ENCODE measurements at regions not wholly inside any gene's neighbourhood (a gene's known extent, or its start where the extent isn't known, plus 50 kb on each side); places are given as distances from the start of the nearest gene placed in this dataset.
"Not testable (repeated sequence)": the region's sequence is repeated elsewhere in the genome, so short reads cannot be mapped to it uniquely, and the experiment has no call there.

DNA sequence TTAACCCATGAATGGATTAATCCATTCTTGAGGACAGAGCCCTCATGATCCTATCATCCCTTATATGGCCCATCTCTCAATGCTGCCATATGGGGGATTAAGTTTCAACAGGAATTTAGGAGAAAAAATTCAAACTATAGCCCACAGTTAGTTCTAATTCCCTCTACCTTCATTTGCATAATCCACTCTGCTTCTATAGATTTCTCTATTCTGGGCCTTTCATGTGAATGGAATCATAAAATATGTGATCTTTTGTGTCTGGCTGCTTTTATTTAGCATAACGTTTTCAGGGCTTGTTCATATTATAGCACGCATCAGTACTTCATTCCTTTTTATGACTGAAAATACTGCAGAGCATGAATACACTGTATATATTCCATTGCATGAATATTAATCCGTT, 55.4 kb downstream of the CTSL start:
- no peak for DNase-seq

DNA sequence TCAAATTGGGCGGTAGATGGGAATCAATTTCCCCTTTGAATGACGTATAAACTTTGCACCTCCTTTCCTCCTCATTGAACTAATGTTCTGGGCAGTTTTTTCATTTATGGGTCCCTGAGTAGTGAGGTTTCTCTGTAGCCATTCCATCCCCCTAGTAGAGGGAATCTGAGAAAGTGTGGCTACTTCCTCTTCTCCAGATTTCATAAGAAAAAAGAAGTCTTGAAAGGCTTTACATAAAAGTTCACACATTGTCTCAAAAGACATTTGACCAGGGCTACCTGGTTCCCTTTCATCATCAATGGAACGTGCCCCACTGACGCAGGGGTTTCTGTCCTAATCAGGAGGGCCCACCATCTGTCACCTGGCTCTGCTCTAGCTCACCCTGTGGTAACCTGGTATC, 57.3 kb downstream of the CTSL start:
- no peak for DNase-seq

DNA sequence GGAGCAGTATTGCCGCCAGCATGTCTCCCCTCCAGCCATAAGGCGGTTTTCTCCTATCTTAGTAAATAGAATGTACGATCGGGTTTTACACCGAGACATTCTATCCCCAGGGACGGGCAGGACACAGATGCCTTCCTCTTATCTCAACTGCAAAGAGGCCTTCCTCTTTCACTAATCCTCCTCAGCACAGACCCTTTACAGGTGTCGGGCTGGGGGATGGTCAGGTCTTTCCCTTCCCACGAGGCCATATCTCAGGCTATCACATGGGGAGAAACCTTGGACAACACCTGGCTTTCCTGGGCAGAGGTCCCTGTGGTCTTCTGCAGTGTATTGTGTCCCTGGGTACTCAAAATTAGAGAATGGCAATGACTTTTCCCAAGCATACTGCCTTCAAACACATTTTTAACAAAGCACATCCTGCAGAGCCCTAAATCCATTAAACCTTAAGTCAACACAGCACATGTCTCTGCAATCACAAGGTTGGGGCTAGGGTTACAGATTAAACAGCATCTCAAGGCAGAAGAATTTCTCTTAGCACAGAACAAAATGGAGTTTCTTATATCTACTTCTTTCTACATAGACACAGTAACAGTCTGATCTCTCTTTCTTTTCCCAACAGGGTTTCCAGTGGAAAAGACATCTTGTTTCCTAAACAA, 59.5 kb downstream of the CTSL start:
- not testable (repeated sequence) for DNase-seq

DNA sequence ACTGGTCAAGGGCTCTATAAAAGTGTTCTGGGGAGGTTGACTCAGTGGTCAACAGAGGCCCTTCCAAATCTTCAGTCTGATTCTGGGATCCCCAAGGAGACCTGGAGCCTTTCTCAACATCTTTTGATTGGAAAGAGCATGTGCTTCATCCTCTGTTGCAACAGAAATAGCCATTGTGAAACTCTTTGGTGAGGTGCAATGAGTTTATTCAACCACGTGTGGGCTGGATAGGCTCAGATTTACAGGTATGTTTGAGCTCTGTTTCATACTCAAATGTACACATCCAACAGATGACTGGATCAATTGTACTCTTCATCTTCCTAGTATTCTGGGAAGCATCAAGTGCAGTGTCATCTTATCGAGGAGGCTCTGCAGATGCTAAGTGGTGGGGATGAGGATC, 60.5 kb downstream of the CTSL start:
- DNase-seq = no peak

DNA sequence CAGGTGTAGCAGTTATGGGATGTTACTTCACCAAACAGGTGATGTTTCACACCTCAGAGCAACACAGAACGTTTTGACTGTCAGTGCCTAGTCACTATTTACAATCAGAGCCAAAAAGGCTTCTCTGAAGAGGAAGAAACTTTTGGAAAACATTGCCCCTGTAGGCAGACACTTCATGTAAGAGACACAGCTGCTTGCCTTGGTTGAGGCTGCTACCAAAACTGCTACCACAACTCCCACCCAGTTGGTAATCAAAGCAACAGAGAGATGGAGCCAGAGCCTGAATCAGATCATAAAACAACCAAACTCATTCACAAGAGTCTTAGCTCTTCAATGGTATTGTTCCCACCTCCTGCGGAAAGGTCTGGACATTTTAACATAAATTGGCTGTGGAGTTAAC, 61.0 kb downstream of the CTSL start:
- DNase-seq = no peak

DNA sequence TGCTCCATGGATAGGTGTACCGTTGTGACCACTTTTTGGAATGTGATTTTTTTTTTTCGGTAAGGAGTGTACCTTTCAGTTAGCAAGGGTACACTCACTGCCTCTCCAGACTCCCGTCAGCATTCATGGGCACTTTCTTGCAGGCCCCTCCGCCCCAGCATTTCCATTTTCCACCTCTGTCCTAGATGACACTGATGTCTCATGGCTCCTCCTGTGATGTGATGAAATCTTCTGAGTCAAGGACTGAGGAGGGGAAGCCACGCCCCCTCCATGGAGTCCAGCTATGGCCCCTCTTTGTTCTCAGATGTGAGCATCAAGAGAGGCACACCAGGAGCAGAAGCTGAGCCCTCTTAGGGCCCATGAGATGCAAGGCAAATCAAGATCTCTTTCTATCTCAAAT, 61.8 kb downstream of the CTSL start:
- no peak for DNase-seq

DNA sequence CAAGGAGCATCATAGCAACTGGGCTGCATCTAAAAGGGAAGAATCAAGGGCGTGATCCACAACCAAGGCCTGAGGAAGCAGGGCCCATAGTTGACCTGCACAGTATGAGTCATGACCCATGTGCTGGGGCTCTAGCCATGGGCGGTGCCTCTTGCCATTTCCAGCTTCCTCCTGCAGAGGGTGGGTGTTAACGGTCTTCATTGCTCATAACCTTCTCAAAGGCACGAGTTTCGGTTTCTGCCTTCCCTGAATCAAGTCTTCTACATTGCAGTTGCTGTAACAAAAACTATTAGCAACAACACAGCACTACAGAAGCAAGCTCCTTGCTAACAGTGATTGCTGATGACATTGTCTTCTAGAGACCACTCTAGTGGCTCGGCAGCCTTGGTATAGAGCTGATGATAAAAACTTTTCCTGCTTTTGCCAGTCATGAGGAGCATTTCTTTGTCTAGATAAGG, 66.9 kb downstream of the CTSL start:
- DNase-seq = peak; percentile 26

DNA sequence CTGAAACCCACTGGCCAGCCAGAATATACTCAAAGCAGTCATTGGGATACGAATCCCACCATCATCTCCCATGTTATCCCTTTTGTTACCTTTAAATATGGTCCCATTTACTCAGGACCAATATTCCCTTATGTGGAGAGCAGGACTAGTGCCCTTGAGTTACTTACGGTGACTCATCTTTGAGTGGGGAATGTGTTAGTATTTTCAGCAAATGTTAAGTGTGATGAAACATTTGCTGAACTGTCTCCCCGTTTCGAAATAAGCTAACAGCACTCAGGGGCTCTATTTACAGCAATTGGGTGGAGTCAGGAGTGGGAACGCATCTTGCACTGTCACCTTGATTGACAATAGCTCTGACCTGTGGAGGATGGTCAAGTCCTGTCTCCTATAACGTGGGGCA, 67.4 kb downstream of the CTSL start:
- DNase-seq = no peak

DNA sequence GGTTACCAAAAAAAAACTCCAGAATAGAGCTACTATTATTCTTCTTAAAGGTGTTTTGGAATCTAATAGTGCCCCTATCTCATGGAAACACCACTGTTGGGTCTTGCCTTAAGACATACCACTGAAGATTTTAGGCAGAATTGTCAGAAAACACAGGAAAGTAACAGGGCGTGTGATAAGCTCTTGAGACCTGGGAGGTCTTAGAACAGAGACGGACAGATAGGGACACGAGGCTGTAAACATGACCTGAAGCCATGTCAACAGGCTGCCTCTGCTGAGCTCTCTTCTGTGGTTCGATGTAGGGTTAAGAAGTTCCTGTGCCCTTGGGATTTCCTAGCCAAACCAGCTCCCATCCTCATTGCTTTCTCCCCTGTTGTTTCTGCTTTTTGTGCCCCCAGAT, 69.3 kb downstream of the CTSL start:
- no peak for DNase-seq

DNA sequence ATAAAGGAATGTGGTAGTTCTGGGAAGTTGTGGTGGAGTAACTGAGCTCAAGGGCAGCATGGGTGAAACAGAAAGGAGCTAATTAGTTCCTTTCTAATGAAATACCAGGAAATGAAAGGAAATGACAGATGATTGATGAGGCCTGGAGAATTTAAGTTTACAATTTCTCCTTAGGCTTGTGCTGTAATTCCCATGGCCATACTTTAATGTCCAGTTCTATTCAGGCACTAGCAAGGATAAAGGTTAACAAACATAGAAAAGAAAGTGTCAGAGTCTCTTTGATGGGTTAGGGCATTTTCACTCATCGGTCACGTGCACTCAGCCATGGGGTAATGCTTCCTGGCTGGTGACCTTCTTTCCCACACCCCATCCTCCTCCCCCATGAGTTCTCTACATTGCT, 70.3 kb downstream of the CTSL start:
- no peak for DNase-seq

DNA sequence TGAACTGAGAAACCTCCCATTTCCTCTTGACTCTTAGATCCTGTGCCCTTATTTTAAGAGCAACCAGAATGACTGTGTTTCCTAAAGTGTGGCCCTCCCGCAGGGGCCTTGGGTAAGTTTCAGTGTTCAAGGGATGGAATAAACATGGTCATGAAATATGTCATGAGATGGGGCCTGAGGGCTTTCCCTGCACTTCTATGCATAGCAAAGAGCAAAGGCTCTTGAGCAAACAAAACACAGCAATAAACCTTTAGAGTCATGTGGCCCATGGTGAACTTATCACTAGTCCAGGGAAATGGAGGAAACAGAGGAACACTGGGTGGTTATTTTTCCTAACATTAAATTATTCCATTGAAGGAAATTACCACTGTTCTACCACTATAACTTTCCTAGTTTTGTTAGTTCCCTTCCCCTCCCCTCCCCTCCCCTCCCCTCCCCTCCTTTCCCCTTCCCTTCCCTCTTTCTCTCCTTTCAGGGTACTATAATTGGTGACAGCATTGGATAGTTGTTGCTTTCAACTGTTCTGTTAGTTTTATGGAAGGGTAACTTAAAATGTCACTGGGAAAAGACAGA, 72.4 kb downstream of the CTSL start:
- DNase-seq = no peak

DNA sequence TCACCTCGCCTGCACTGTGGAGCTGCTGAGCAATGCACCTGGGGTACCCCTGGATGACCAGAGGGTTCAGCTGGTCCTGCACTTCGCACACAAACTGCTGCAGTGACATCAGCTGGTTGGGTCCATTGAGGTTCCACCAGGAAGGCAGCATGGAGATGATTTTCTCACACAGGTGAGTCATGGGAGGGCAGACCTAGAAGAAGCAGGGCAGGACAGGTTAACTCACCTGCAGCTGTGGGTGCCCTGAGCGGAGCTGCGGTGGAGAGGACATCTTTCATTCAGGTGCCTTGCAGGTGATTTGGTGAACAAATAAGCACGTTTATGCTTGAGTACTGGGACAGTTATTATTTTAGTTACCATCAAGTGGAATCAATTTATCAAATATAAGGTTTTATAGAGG, 73.6 kb downstream of the CTSL start:
- no peak for DNase-seq

DNA sequence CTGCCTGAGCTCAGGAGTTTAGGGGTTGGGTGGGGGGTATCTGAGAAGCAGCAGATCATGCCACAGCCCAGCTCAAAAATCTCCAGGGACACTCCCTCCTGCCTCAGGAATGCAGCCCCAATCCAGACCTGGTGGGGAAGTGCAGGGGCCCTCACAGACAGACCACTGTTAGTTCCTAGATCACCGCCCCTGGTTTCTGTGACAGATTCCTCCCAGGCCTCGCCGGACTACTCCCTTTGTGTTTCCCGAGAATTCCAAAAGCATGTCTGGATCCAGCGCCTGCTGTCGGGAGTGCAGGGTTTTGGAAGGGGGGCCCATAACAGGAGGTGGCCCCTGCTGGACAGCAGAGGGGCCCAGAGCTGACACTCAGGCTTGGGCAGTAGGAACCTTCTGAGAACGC, 74.5 kb downstream of the CTSL start:
- no peak for DNase-seq

DNA sequence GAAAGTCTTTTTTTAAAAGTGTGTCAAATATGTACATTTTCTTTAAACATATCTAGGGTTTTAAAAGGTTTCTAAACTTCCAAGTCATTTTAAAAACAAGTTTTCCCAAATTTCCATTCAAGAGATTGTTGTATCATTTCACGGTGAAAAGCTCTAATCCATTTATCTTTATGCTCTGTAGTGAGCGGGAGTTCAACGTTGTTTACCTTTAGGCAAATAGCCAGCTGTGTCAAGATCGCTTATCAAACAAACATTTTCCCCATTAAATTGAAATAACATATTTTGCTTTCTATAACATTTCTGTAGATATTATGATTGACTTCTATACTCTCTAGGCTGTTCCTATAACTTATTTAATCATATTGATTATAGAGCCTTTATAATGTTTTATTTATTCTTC, 75.1 kb downstream of the CTSL start:
- no peak for DNase-seq

DNA sequence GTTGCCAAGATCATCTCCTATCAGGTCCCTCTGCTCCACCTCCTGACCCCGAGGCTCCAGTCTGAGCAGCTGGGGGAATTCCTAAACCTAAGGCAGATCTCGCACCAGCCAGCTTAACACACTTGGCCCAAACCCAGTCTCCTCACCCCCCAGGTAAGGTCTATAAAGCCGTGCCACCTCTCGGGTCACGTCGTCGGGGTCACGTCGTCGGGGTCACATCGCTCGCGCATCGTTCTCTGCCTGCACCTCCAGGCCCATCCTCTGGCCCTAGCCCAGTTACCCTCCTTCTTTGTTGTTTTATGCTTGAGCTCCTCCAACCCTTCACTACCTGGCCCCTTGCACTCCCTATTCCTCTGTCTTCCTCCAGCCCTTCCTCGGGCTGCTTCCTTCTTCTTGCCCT, 77.2 kb downstream of the CTSL start:
- DNase-seq = no peak

DNA sequence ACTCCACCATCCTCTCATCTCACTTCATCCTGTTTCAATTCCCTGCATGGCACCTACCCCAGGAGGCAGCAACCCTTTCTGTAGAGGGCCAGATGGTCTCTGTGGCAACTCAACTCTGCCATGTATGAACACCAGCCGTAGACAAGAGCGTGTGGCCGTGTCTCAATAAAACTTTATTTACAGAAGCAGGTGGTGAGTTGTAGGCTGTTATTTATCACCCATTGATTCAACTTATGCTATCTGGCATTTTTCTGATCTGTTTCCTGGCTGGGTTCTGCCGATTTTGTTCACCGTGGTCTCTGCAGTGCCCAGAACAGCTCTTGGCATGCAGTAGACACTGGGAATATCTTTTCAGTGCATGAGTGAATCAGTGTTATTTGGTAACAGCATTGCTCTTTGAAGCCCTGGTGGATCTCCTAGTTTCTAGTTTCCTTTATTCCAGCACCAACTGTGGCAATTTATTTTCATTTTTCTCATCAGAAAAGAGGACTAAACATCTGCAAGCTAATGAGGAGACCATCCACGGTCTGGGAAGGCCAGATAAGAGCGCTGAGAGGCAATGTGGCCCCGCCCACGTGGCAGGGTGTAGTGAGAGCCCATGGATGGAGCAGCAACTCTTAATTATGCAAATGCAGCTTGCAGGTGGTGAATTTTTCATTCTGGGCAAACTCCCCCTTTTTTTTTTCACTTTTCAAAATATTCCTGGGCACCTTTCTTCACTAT, 77.9 kb downstream of the CTSL start:
- no peak for DNase-seq

DNA sequence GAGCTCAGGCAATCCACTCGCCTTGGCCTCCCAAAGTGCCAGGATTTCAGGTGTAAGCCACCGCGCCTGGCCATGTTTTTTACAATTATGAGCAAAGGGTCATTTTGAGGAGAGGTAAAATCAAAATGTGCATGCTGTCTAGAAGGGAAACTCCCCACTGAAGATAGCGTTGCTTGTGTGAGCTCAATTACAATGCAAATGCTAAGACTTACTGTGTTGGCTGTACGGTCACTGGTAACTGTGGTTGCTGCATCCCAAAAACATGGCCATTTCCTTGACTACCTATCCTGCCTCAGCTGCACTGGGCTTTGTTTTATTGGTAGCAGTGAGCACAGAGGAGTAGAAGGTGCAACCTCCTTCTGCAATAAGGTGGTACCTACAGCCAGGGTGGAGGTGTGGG, 77.4 kb upstream of the SPATA31E1 start:
- no peak for DNase-seq

DNA sequence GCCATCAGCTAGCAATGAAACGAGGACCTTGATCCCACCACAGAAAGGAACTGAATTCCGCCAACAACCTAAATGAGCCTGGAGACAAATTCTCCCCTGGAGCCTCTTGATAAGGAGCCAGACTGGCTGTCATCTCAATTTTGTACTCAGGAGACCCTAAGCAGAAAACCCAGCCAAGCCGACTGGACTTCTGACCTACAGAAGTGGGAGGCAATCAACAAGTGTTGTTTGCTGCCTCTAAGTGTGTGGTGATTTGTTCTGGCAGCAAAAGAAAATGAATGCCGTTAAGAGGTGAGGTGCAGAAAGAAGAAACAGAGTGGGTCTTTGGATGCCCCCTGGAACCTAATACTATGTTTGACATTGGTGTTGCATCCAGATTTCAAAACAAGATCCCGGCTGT, 72.7 kb upstream of the SPATA31E1 start:
- DNase-seq = no peak

DNA sequence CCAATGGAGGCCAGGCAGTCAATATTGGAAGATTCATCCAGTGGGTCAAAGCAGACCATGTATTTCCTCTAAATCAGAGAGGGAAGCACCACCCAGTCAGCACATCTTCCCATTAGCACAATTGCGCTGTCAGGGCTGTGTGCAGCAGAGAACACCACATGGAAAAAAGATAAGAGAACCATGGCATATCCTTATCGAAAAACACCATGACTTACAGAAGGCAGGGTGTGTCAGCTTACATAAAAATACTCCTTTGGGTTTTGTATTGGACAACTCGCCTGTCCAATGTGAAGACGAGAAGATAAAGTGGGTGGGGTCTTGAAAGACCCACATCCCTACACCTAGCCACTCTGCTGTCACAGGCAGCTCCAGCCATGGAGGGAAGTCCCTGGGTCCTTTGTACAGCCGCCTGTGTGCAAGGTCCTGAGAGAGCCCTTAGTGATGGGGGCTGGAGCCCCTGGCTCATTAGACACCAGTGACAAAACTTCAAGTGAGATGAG, 71.9 kb upstream of the SPATA31E1 start:
- DNase-seq = no peak

DNA sequence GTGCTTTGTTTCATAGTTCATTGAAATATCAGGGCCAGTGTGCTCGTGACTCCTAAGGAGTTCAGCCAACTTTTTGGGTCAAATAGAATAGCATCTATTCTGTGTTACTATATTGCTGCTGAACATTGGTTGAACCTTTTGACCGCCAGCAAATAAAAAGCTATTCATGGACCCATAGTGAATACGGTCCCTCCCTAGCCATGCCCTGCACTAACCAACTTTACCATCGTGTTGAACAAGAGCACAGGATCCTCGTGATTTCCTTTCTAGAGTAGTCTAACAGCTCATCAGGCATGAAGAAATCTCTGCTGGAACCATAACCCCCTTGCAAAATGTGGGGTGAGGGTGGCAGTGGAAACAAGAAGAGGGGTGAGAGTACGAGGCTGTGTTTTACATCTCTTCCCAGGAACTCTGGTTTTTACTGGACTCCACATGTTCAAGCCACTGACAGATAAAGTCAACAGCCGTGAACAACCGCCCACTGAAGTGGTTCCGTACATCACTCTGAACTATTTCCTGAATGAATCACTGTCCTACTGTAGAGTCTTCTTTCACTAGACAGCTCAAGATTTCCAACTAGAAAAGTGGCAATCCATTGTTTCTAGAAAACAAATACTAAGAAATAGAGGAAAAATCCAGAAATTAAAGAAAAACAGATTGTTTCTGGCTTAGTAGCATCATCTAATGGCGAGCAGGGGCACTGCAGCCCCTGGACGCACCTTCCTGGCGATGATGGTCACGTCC, 70.1 kb upstream of the SPATA31E1 start:
- DNase-seq = peak; percentile 36

DNA sequence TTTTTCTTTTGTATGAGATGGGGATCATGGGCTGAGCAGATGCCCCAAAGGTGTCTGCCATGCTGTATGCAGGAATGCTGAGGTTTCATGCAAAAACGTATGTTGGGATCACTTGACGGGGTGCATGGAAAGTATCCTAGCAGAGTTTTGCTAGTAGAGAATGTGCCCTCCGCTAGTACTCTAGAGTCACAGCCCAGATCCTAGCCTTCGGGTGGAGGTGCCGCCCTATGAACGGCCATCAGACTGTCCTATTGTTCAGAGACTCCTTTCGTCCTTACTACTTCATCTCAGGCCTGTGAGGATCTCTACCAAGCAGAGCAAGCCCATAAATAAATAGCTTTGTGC, 69.6 kb upstream of the SPATA31E1 start:
- DNase-seq = no peak

DNA sequence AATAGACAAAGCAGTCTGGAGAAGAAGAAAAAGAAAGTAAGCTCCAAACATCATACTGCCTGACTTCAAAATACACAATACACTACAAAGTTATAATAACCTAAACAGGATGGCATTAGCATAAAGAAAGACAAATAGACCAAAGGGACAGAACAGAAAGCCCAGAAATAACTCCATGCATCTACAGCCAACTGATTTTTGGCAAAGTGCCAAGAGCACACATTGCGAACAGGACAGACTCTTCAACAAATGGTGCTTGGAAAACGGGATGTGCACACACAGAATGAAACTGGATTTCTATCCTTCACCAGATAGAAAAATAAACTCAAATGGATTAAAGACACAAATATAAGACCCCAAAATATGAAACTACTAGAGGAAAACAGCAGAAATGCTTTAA, 66.6 kb upstream of the SPATA31E1 start:
- no peak for DNase-seq

DNA sequence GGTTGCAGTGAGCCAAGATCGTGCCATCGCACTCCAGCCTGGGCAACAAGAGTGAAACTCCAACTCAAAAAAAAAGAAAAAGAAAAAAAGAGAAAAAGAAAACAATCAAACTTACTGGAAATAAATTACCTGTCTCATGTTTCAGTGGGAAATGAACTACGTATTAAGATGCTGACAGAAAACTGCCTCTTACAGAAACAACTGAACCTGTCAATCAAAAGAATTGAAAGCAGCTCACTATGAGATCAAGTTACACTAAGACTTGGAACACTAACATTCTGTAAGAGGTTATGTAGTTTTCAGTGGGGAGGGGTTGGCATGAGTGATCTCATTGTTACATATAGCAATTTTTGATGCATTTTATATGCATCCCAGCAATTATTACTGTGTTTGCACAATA, 64.4 kb upstream of the SPATA31E1 start:
- DNase-seq = no peak

All from stimulated activated CD4-positive, alpha-beta T cell treated with anti-CD3 and anti-CD28 coated beads, Interleukin-4, amount 100 ng/mL, for 1 hour (primary cell).